ENCODE measurements at regions not wholly inside any gene's neighbourhood (a gene's known extent, or its start where the extent isn't known, plus 50 kb on each side); places are given as distances from the start of the nearest gene placed in this dataset.

- Histone ChIP-seq H3K9me2 (replicated peaks; ENCODE audit: insufficient read depth, low read length) (no peaks in the 10 kb centered on the region), H3K27me3 (ENCODE audit: low read length) (no peaks in the 10 kb centered on the region), H3K36me3 (ENCODE audit: low read length) (no peaks in the 10 kb centered on the region), H3K4me2 (ENCODE audit: low read depth, low read length, poor library complexity, severe bottlenecking) (no peak overlapping the region), H4K20me1 (ENCODE audit: low read depth, low read length) (no peaks in the 10 kb centered on the region), H3K79me2 (ENCODE audit: insufficient read depth, low read length) (no peaks in the 10 kb centered on the region), H3F3A (ENCODE audit: insufficient read depth) (no peaks in the 10 kb centered on the region), H3K27ac (ENCODE audit: low read depth, low read length) (no peak overlapping the region), H2AFZ (ENCODE audit: low read depth, low read length, severe bottlenecking) (no peak overlapping the region), H3K9me3 (ENCODE audit: insufficient read depth, low read length) (0 out of 2 replicates have a peak, but pooled peaks cover 5% of the 10 kb centered on the region), H3K9ac (ENCODE audit: low read length) (no peak overlapping the region), H3K4me3 (ENCODE audit: insufficient read depth, low read length, poor library complexity, severe bottlenecking) (no peak overlapping the region)
- TF ChIP-seq CTCF (IDR thresholded peaks at IDR 0.05; ENCODE audit: insufficient read depth, low read length, poor library complexity, severe bottlenecking) (no peak), EZH2phosphoT487 (conservative IDR thresholded peaks at IDR 0.05; ENCODE audit: low read length) (no peak)
These were observed 395.4 kb upstream of the TCF4 start for GRCh38 chr18:55983433-55983832.

- Histone ChIP-seq H3K4me3 (ENCODE audit: insufficient read depth, low read length, poor library complexity, severe bottlenecking) (no peak overlapping the region), H4K20me1 (ENCODE audit: low read depth, low read length) (no peaks in the 10 kb centered on the region), H3K4me2 (ENCODE audit: low read depth, low read length, poor library complexity, severe bottlenecking) (no peak overlapping the region), H3F3A (ENCODE audit: insufficient read depth) (no peaks in the 10 kb centered on the region), H3K36me3 (ENCODE audit: low read length) (no peaks in the 10 kb centered on the region), H2AFZ (ENCODE audit: low read depth, low read length, severe bottlenecking) (no peak overlapping the region), H3K9me2 (replicated peaks; ENCODE audit: insufficient read depth, low read length) (no peaks in the 10 kb centered on the region), H3K27me3 (ENCODE audit: low read length) (no peaks in the 10 kb centered on the region), H3K9me3 (ENCODE audit: insufficient read depth, low read length) (0 out of 2 replicates have a peak, but pooled peaks cover 2% of the 10 kb centered on the region), H3K79me2 (ENCODE audit: insufficient read depth, low read length) (no peaks in the 10 kb centered on the region), H3K27ac (ENCODE audit: low read depth, low read length) (no peak overlapping the region), H3K9ac (ENCODE audit: low read length) (no peak overlapping the region)
- TF ChIP-seq CTCF (IDR thresholded peaks at IDR 0.05; ENCODE audit: insufficient read depth, low read length, poor library complexity, severe bottlenecking) (no peak), EZH2phosphoT487 (conservative IDR thresholded peaks at IDR 0.05; ENCODE audit: low read length) (no peak)
These were observed 395.0 kb upstream of the TCF4 start for GRCh38 chr18:55982992-55983391.

GRCh38 chr18:55981712-55982475 lies 393.9 kb upstream of the TCF4 start:
- no peaks in the 10 kb centered on the region for H4K20me1 ChIP-seq (ENCODE audit: low read depth, low read length)
- H3K9me3 ChIP-seq (ENCODE audit: insufficient read depth, low read length) = no peaks in the 10 kb centered on the region
- H3K36me3 ChIP-seq (ENCODE audit: low read length) = no peaks in the 10 kb centered on the region
- no peak overlapping the region for H3K27ac ChIP-seq (ENCODE audit: low read depth, low read length)
- H3K9me2 ChIP-seq (replicated peaks; ENCODE audit: insufficient read depth, low read length) = no peaks in the 10 kb centered on the region
- no peak overlapping the region for H3K4me2 ChIP-seq (ENCODE audit: low read depth, low read length, poor library complexity, severe bottlenecking)
- H3F3A ChIP-seq (ENCODE audit: insufficient read depth) = no peaks in the 10 kb centered on the region
- TF ChIP-seq CTCF (IDR thresholded peaks at IDR 0.05; ENCODE audit: insufficient read depth, low read length, poor library complexity, severe bottlenecking) (no peak), EZH2phosphoT487 (conservative IDR thresholded peaks at IDR 0.05; ENCODE audit: low read length) (no peak)
- H3K79me2 ChIP-seq (ENCODE audit: insufficient read depth, low read length) = no peaks in the 10 kb centered on the region
- no peak overlapping the region for H2AFZ ChIP-seq (ENCODE audit: low read depth, low read length, severe bottlenecking)
- no peaks in the 10 kb centered on the region for H3K27me3 ChIP-seq (ENCODE audit: low read length)
- H3K9ac ChIP-seq (ENCODE audit: low read length) = no peak overlapping the region
- H3K4me3 ChIP-seq (ENCODE audit: insufficient read depth, low read length, poor library complexity, severe bottlenecking) = no peak overlapping the region

All from SU-DHL-6 (cell line).